Spleen (tissue), 11 donors: ENCODE measurements at regions not wholly inside any gene's neighbourhood (a gene's known extent, or its start where the extent isn't known, plus 50 kb on each side); places are given as distances from the start of the nearest gene placed in this dataset.

Experiments
- DNase-seq: peaks from one replicate; pipeline ENCODE4 v3.0.0-alpha.2; 2020
- H3K27ac ChIP-seq, 8 donors: fragments of 200-600 bp; sonication (generic) in 7 of 8; 1 replicate in 4 of 8; 2 replicates in 4 of 8; pipeline versions ENCODE4 v1.5.0 to v1.8.0; 2016 to 2021; ENCODE audit warnings: inconsistent platforms in 4 of 8, mild to moderate bottlenecking in 4 of 8, moderate library complexity in 1 of 8
- H3K27me3 ChIP-seq, 7 donors: fragments of 200-600 bp; sonication (generic) in 6 of 7; replicated peaks in 1 of 7; 1 replicate in 4 of 7; 2 replicates in 3 of 7; pipeline versions ENCODE4 v1.5.0 to v1.8.0; 2016 to 2021; ENCODE audit warnings: inconsistent platforms in 3 of 7, mild to moderate bottlenecking in 1 of 7
- H3K36me3 ChIP-seq, 6 donors: fragments of 200-600 bp; sonication (generic) in 5 of 6; 1 replicate in 4 of 6; 2 replicates in 2 of 6; pipeline versions ENCODE4 v1.5.0 to v1.8.0; 2016 to 2021; ENCODE audit warnings: inconsistent platforms in 2 of 6
- H3K4me1 ChIP-seq, 6 donors: fragments of 200-600 bp; sonication (generic) in 5 of 6; 1 replicate in 3 of 6; 2 replicates in 3 of 6; pipeline versions ENCODE4 v1.5.0 to v1.8.0; 2016 to 2021; ENCODE audit warnings: inconsistent platforms in 3 of 6
- H3K4me3 ChIP-seq, 8 donors: fragments of 200-600 bp; sonication (generic) in 7 of 8; 1 replicate in 4 of 8; 2 replicates in 4 of 8; pipeline versions ENCODE4 v1.5.0 to v1.8.0; 2016 to 2021; ENCODE audit warnings: inconsistent platforms in 4 of 8, mild to moderate bottlenecking in 4 of 8, moderate library complexity in 2 of 8
- H3K9me3 ChIP-seq, 8 donors: fragments of 200-600 bp; sonication (generic) in 7 of 8; 1 replicate in 4 of 8; 2 replicates in 4 of 8; pipeline versions ENCODE4 v1.5.0 to v1.8.0; 2016 to 2021; ENCODE audit warnings: inconsistent platforms in 4 of 8
- CTCF ChIP-seq, 11 experiments: fragments of 200-600 bp in 7 of 11; fragments of 450-650 bp in 4 of 11; sonication (generic) in 4 of 11; IDR thresholded peaks in 8 of 11; conservative IDR thresholded peaks in 3 of 11; 1 replicate in 7 of 11; 2 replicates in 4 of 11; pipeline versions ENCODE4 v1.4.0 to v1.8.0; 2016 to 2021; ENCODE audit warnings: antibody characterized with exemption in 11 of 11, inconsistent platforms in 4 of 11, mild to moderate bottlenecking in 1 of 11
- POLR2A ChIP-seq, 3 donors: fragments of 450-650 bp; IDR thresholded peaks; one replicate each; pipeline ENCODE4 v1.5.1; 2017; ENCODE audit warnings: antibody characterized with exemption in 3 of 3, mild to moderate bottlenecking in 1 of 3
- POLR2AphosphoS5 ChIP-seq, 3 donors: sonication (generic); formaldehyde crosslinking; IDR thresholded peaks; one replicate each; pipeline ENCODE4 v1.5.1; 2017; ENCODE audit warnings: antibody characterized with exemption in 3 of 3
- WGBS, 5 donors: extraction: QIAGEN DNeasy Blood & Tissue Kit in 3 of 5; methylation state at CpG; one replicate each; pipeline versions ENCODE4 v1.1.5 to v1.1.7; 2013 to 2018; 5-methylcytosine and 5-hydroxymethylcytosine counted together
- intact Hi-C: fragments of 100-400 bp; cut with DNase I; formaldehyde crosslinking; loops from one replicate; pipeline ENCODE4 v1.15.0; 2023; ENCODE audit warnings: low total_unique reads
- donor health status: healthy with polysubstance abuse.
- donor health status: DM: no; HTN: no; CAD: no; lungs with moderate emphysema.
- donor health status: DM: no; HTN: no; CAD: no.
- donor health status: Bipolar disorder and iron deficiency.
- donor health status: healthy.
- donor health status: DM: no; HTN: no; CAD: no.
- donor health status: DM: yes; HTN: yes; CAD: no.

GRCh38 chr17:14772776-14773175, 471.9 kb downstream of the HS3ST3B1 start:
- H3K4me3 ChIP-seq = no peak overlapping the region
- H3K9me3 ChIP-seq = peaks cover 0 to 25% (median 11%) of the 10 kb centered on the region in 8 donors
- H3K27me3 ChIP-seq = peaks cover 0 to 10% (median 0%) of the 10 kb centered on the region in 7 donors
- no peaks in the 10 kb centered on the region for H3K36me3 ChIP-seq
- intact Hi-C loops = no loop called here
- no peak for DNase-seq
- TF ChIP-seq POLR2A (IDR thresholded peaks at IDR 0.05) (no peak), POLR2AphosphoS5 (IDR thresholded peaks at IDR 0.05) (no peak), CTCF (IDR thresholded peaks at IDR 0.05 in 8 of 11, conservative IDR thresholded peaks at IDR 0.05 in 3 of 11) (no peak)
- no peaks in the 10 kb centered on the region for H3K4me1 ChIP-seq
- no peak overlapping the region for H3K27ac ChIP-seq
- WGBS, 5 donors = 50 to 77% (median 57%) methylated on average over 2 of the region's 2 CpGs

GRCh38 chr17:14771543-14771942, 470.7 kb downstream of the HS3ST3B1 start:
- Histone ChIP-seq H3K36me3 (no peaks in the 10 kb centered on the region), H3K4me1 (no peaks in the 10 kb centered on the region), H3K4me3 (no peak overlapping the region), H3K27me3 (peaks cover 0 to 10% (median 0%) of the 10 kb centered on the region in 7 donors), H3K9me3 (peaks cover 0 to 25% (median 11%) of the 10 kb centered on the region in 8 donors), H3K27ac (no peak overlapping the region)
- WGBS, 5 donors = 66 to 93% (median 78%) methylated on average over 2 to 6 of the region's 6 CpGs
- TF ChIP-seq POLR2AphosphoS5 (IDR thresholded peaks at IDR 0.05) (no peak), POLR2A (IDR thresholded peaks at IDR 0.05) (no peak), CTCF (IDR thresholded peaks at IDR 0.05 in 8 of 11, conservative IDR thresholded peaks at IDR 0.05 in 3 of 11) (no peak)
- no peak for DNase-seq
- intact Hi-C loops = no loop called here

GRCh38 chr17:14768923-14769322, 468.0 kb downstream of the HS3ST3B1 start:
- no peak for DNase-seq
- Histone ChIP-seq H3K9me3 (peaks cover 0 to 15% (median 8%) of the 10 kb centered on the region in 8 donors), H3K4me1 (no peaks in the 10 kb centered on the region), H3K4me3 (no peak overlapping the region), H3K27ac (no peak overlapping the region), H3K36me3 (no peaks in the 10 kb centered on the region), H3K27me3 (no peaks in the 10 kb centered on the region)
- TF ChIP-seq CTCF (IDR thresholded peaks at IDR 0.05 in 8 of 11, conservative IDR thresholded peaks at IDR 0.05 in 3 of 11) (no peak), POLR2A (IDR thresholded peaks at IDR 0.05) (no peak), POLR2AphosphoS5 (IDR thresholded peaks at IDR 0.05) (no peak)
- intact Hi-C loops = no loop called here
- 66 to 98% (median 89%) methylated on average over 2 of the region's 2 CpGs for WGBS, 5 donors

- Histone ChIP-seq H3K9me3 (no peaks in the 10 kb centered on the region), H3K4me3 (no peak overlapping the region), H3K4me1 (no peaks in the 10 kb centered on the region), H3K27ac (no peak overlapping the region), H3K27me3 (no peaks in the 10 kb centered on the region), H3K36me3 (no peaks in the 10 kb centered on the region)
- no peak for DNase-seq
- WGBS, 5 donors = 59 to 69% (median 64%) methylated on average over 3 of the region's 3 CpGs
- intact Hi-C loops = no loop called here
- no peak for TF ChIP-seq CTCF (IDR thresholded peaks at IDR 0.05 in 8 of 11, conservative IDR thresholded peaks at IDR 0.05 in 3 of 11)
- TF ChIP-seq POLR2AphosphoS5 (IDR thresholded peaks at IDR 0.05) = no peak
- TF ChIP-seq POLR2A (IDR thresholded peaks at IDR 0.05) = no peak
Measured at GRCh38 chr17:14762736-14763479, 462.0 kb downstream of the HS3ST3B1 start.
